OCI-LY1 (cell line): ENCODE measurements at regions not wholly inside any gene's neighbourhood (a gene's known extent, or its start where the extent isn't known, plus 50 kb on each side); places are given as distances from the start of the nearest gene placed in this dataset.

Source experiments
- EZH2 ChIP-seq: fragments of 200-600 bp; sonication (generic), shearing (Covaris generic); IDR thresholded peaks from 2 replicates; pipeline ENCODE4 v1.8.0; 2017; ENCODE audit warnings: borderline replicate concordance, mixed run types, mild to moderate bottlenecking, antibody characterized with exemption, low read length, moderate library complexity, mixed read lengths
- TF ChIP-seq, protein P1 (sequence below): fragments of 200-600 bp; sonication (generic), shearing (Covaris generic); IDR thresholded peaks from 2 replicates; pipeline ENCODE4 v1.5.1; 2017; ENCODE audit warnings: mild to moderate bottlenecking, antibody characterized with exemption, low read length, moderate library complexity, mixed read lengths

DNA sequence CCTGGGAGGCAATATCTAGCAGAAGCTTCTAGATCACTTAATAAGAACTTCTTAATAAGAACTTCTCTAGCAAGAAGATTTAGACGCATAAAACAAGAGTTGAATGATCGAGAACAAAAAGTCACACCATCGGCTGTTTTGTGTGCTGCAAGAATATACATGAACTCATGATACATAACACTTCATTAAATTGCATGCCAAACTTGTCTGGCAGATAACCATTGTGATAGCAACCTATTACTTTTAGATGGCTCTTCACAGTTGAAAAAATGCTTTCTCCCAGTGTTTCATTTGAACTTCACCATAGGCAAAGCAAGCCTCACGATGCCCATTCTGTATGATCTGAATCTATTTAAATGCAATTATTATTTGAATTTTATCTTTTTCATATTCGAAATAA, 249.9 kb downstream of the CBLN4 start:
- TF ChIP-seq, protein P1, sequence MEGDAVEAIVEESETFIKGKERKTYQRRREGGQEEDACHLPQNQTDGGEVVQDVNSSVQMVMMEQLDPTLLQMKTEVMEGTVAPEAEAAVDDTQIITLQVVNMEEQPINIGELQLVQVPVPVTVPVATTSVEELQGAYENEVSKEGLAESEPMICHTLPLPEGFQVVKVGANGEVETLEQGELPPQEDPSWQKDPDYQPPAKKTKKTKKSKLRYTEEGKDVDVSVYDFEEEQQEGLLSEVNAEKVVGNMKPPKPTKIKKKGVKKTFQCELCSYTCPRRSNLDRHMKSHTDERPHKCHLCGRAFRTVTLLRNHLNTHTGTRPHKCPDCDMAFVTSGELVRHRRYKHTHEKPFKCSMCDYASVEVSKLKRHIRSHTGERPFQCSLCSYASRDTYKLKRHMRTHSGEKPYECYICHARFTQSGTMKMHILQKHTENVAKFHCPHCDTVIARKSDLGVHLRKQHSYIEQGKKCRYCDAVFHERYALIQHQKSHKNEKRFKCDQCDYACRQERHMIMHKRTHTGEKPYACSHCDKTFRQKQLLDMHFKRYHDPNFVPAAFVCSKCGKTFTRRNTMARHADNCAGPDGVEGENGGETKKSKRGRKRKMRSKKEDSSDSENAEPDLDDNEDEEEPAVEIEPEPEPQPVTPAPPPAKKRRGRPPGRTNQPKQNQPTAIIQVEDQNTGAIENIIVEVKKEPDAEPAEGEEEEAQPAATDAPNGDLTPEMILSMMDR, result no peak
- no peak for TF ChIP-seq EZH2
